GM13976 (cell line): ENCODE measurements at regions not wholly inside any gene's neighbourhood (a gene's known extent, or its start where the extent isn't known, plus 50 kb on each side); places are given as distances from the start of the nearest gene placed in this dataset.
A peak's percentile ranks its signal among the peaks of the same experiment; 100 is the strongest.
"Not testable (repeated sequence)": the region's sequence is repeated elsewhere in the genome, so short reads cannot be mapped to it uniquely, and the experiment has no call there.

ENCODE experiments used
- DNase-seq: peaks from one replicate; pipeline ENCODE4 v3.0.0; 2012; ENCODE audit warnings: low spot score
- in situ Hi-C: fragments of 300-500 bp; cut with MboI; formaldehyde crosslinking; loops from one replicate; pipeline ENCODE4 v1.12.0; 2022; ENCODE audit warnings: low sequenced_read_pairs, mixed read lengths, inconsistent platforms; ENCODE audit not compliant: unreplicated experiment
- TF ChIP-seq, protein P1 (sequence below): IDR thresholded peaks from 2 replicates; pipeline ENCODE4 v1.5.1; 2012; ENCODE audit warnings: borderline replicate concordance, mild to moderate bottlenecking; ENCODE audit not compliant: insufficient read depth; ENCODE audit errors: extremely low read depth, missing control alignments, control extremely low read depth

DNA sequence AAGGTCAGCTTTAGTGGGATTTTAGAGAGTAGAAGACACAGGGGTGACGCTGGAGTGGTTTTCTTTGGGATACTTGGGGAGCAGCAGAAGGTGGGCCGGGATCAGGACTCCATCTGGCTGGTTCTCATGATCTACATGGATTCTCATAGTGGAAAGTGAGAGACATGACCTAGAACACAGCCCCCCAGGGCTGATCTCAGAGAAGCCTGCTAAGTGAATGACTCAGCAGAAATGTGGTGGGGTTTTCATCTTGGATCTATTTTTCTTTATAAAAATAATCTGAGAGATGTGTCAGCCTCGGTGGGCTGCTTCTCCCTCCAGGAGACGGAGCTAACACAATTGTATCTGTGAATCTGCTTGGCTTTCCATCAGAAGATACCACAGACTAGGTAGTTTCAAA is 484.4 kb downstream of the TMEM121 start:
- DNase-seq: no peak
- TF ChIP-seq, protein P1, sequence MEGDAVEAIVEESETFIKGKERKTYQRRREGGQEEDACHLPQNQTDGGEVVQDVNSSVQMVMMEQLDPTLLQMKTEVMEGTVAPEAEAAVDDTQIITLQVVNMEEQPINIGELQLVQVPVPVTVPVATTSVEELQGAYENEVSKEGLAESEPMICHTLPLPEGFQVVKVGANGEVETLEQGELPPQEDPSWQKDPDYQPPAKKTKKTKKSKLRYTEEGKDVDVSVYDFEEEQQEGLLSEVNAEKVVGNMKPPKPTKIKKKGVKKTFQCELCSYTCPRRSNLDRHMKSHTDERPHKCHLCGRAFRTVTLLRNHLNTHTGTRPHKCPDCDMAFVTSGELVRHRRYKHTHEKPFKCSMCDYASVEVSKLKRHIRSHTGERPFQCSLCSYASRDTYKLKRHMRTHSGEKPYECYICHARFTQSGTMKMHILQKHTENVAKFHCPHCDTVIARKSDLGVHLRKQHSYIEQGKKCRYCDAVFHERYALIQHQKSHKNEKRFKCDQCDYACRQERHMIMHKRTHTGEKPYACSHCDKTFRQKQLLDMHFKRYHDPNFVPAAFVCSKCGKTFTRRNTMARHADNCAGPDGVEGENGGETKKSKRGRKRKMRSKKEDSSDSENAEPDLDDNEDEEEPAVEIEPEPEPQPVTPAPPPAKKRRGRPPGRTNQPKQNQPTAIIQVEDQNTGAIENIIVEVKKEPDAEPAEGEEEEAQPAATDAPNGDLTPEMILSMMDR: no peak
- in situ Hi-C loops: no loop called here

DNA sequence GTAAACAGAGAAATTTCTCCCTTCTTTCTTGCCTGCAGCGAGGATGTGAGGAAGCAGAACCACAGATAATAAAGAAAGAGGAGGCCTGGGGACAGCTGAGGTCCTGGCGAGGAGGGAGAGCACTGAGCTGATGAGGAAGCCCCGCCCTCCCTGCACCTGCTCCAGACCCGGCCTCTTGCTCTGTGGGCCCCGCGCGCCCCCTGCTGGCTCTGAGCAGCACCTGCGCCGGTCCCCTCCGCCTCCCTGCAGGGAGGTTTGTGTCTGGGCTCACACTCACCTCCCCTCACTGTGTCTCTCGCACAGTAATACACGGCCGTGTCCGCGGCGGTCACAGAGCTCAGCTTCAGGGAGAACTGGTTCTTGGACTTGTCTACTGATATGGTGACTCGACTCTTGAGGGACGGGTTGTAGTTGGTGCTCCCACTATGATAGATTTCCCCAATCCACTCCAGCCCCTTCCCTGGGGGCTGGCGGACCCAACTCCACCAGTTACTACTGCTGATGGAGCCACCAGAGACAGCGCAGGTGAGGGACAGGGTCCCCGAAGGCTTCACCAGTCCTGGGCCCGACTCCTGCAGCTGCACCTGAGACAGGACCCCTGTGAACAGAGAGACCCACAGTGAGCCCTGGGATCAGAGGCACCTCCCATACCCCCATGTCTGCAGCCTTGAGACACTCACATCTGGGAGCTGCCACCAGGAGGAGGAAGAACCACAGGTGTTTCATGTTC is 485.4 kb downstream of the TMEM121 start:
- TF ChIP-seq, protein P1: peak; percentile 49
- in situ Hi-C loops: not testable (repeated sequence)

DNA sequence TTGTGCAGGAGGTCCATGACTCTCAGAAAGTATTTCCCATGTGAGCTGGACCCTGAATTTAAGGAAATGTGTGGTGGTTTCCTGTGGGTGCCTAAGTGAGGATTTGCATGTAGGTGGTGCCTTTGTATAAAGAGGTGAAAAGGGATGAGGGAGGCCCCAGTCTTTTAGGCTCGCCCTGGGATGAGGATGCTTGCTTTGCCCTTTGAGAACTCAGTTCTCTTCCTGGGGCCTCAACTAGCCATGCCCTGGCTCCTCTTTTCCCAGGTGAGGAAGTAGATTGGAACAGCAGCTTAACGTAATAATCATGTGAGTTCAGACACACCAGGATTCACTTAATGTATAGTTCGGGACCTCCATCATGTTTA is 486.0 kb downstream of the TMEM121 start:
- in situ Hi-C loops, DNase-seq: not testable (repeated sequence)

More for the DNA sequence above, 485.4 kb downstream of the TMEM121 start:
- DNase-seq: peak; percentile 58

DNA sequence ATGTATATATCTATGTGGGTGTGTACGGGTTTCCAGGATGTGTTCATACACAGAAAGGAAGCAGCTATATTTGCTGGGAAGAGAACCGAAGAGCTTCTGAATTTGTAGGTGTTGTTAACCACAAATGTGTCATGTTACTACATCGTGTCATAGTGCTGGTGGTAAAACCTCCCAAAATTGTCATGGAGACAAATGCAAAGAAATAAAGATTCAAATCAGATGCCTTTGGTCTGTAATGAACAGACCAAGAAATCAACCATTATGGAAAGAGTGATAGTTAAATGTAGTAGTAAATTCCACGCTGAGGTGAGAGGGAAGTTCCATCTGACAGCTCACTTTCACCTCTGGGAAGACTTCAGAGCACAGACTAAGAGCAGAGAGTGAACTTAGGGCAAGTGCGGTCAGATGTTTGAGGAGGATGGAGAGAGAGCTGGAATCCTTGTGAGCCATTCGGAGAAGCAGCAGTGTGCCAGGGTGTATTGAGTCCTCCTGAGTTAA is 487.5 kb downstream of the TMEM121 start:
- TF ChIP-seq, protein P1: no peak
- in situ Hi-C loops: no loop called here
- DNase-seq: no peak

DNA sequence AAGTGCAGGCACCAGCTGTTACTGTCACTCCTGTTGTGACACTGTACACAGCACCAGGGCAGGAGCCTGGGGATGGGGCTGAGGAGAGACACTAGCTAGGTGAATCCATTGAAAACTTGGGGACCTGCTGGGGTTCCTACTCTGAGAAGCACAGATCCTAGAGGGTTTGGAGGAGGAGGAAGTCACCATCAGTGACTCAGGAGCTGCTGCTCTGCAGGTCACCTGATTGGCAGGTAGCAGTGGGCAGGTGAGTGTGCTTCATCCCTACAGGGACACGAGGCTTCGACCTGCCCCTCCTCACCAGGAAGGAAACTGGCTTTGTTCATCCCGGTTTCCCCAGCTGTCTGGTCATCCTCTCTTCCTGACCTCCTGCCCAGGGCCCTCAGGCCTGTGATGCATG is 491.6 kb downstream of the TMEM121 start:
- DNase-seq, in situ Hi-C loops: not testable (repeated sequence)

DNA sequence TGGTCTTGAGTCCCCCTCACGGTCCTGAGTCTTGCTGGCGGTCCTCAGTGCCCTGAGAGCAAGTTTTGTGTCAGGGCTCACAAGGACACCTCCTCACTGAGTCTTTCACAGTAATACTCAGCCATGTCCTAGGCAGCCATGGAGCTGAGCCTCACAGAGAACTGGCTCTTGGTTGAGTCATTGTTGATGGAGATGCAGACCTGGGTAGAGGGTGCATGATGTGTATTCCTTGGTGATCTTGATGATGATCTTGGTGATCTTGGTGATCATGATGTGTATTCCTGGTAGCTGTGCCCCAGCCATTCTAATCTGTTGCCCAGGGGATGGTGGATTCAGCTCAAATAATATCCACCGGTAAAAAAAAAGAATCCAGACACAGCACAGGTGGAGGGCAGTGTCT is 495.4 kb downstream of the TMEM121 start:
- in situ Hi-C loops: no loop called here
- DNase-seq: no peak
- TF ChIP-seq, protein P1: no peak

DNA sequence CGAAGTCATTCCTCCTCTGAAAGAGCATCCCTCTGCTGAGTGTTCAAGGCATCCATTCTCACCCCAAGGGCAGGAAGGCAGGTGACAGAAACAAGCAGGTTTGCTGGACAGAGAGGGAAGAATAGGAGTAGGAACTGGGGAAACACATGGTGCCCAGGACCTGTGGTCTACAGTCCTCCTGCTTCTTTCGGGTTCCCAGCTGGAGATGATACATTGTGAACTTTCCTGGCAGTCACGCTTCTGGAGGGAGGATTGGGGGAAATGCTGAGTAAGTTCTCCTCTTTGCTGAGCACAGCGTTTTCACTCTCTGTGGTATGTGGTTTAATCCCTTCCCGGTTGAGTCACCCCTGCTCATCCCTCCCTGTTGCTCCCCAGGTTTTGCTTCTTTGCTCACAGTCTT is 496.3 kb downstream of the TMEM121 start:
- in situ Hi-C loops: not testable (repeated sequence)

DNA sequence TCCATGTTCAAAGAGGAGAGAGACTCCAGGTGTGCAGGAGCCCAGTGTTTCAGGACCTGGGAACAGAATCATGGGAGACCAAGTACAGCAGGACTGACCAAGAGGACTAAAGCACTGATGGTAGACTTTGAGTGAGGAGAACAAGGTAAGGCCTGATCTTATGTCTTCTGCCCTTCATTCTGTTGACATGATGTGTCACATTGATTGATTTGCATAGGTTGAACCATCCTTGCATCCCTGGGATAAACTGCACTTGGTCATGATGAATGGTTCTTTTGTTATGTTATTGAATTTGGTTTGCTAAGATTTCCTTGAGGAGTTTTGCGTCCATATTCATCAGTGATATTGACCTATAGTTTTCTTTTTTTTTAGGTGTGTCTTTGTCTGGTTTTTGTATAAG is 497.0 kb downstream of the TMEM121 start:
- TF ChIP-seq, protein P1: no peak
- in situ Hi-C loops: no loop called here
- DNase-seq: no peak

More for the DNA sequence above, 496.3 kb downstream of the TMEM121 start:
- DNase-seq: not testable (repeated sequence)
